CD4-positive, alpha-beta T cell (primary cell): ENCODE measurements at regions not wholly inside any gene's neighbourhood (a gene's known extent, or its start where the extent isn't known, plus 50 kb on each side); places are given as distances from the start of the nearest gene placed in this dataset.

Experiments
- ATAC-seq: fragments of 200-7000 bp; cut with Tn5 transposase; one replicate; pipeline ENCODE4 v1.10.0; 2022; ENCODE audit warnings: mild to moderate bottlenecking; ENCODE audit not compliant: poor library complexity
- CTCF ChIA-PET: fragments of 350-600 bp; sonication (Branson Sonifier 250); formaldehyde crosslinking; loops from one replicate; lab custom pipeline; 2021; ENCODE audit warnings: antibody characterized with exemption, inconsistent platforms; lab: Charles Lee
- POLR2A ChIA-PET: fragments of 350-600 bp; sonication (Branson Sonifier 250); formaldehyde crosslinking; loops from one replicate; lab custom pipeline; 2021; ENCODE audit warnings: antibody characterized with exemption, inconsistent platforms; lab: Charles Lee
- DNase-seq, 14 experiments: peaks; one replicate each; pipeline ENCODE4 v3.0.0-alpha.2; 2013 to 2020; ENCODE audit warnings: mixed read lengths in 2 of 14
- H3K27ac ChIP-seq, 2 donors: one replicate each; pipeline versions ENCODE4 v1.5.1 to v1.7.0; 2013; ENCODE audit warnings: low read length in 2 of 2, low read depth in 1 of 2, mild to moderate bottlenecking in 1 of 2
- H3K27me3 ChIP-seq, 2 experiments: 1 replicate in 1 of 2; 2 replicates in 1 of 2; pipeline versions ENCODE4 v1.6.1 to v1.7.0; 2013; ENCODE audit warnings: low read length in 2 of 2, control low read depth in 1 of 2, mild to moderate bottlenecking in 1 of 2, moderate library complexity in 1 of 2; ENCODE audit not compliant: insufficient read depth in 2 of 2, control insufficient read depth in 1 of 2
- H3K36me3 ChIP-seq: one replicate; pipeline ENCODE4 v1.6.1; 2013; ENCODE audit warnings: low read length, control low read depth; ENCODE audit not compliant: insufficient read depth
- H3K4me1 ChIP-seq: one replicate; pipeline ENCODE4 v1.6.1; 2013; ENCODE audit warnings: low read length, control low read depth; ENCODE audit not compliant: insufficient read depth
- H3K4me3 ChIP-seq: one replicate; pipeline ENCODE4 v1.5.1; 2013; ENCODE audit warnings: mild to moderate bottlenecking, low read length, moderate library complexity
- H3K9me3 ChIP-seq, 2 experiments: 1 replicate in 1 of 2; 2 replicates in 1 of 2; pipeline versions ENCODE4 v1.6.1 to v1.7.0; 2013; ENCODE audit warnings: low read length in 2 of 2, mild to moderate bottlenecking in 2 of 2, control low read depth in 1 of 2, moderate library complexity in 1 of 2; ENCODE audit not compliant: control insufficient read depth in 1 of 2, insufficient read depth in 1 of 2
- H3K27ac Mint-ChIP-seq: one replicate; pipeline ENCODE4 v1.8.0; 2020; ENCODE audit warnings: mixed read lengths
- H3K27me3 Mint-ChIP-seq: one replicate; pipeline ENCODE4 v1.8.0; 2021; ENCODE audit warnings: mixed read lengths
- H3K36me3 Mint-ChIP-seq: one replicate; pipeline ENCODE4 v1.8.0; 2021; ENCODE audit warnings: low read depth, mixed read lengths
- H3K4me1 Mint-ChIP-seq: one replicate; pipeline ENCODE4 v1.8.0; 2021; ENCODE audit warnings: low read depth, mixed read lengths
- H3K4me3 Mint-ChIP-seq: one replicate; pipeline ENCODE4 v1.8.0; 2020; ENCODE audit warnings: mild to moderate bottlenecking, mixed read lengths
- H3K9me3 Mint-ChIP-seq: one replicate; pipeline ENCODE4 v1.8.0; 2020; ENCODE audit warnings: mixed read lengths
- CTCF ChIP-seq: fragments of 200-600 bp; IDR thresholded peaks from one replicate; pipeline ENCODE4 v1.8.0; 2022; ENCODE audit warnings: antibody characterized with exemption, mild to moderate bottlenecking
- intact Hi-C, 2 experiments: fragments of 100-400 bp; cut with DNase I in 1 of 2; cut with micrococcal nuclease in 1 of 2; formaldehyde crosslinking; loops; one replicate each; pipeline versions ENCODE4 v1.15.1 to v1.9.0; 2023 to 2025; cut with DNase I, micrococcal nuclease

- Mint-ChIP-seq H3K9me3 (no peaks in the 10 kb centered on the region), H3K27me3 (no peaks in the 10 kb centered on the region), H3K4me3 (no peak overlapping the region), H3K4me1 (no peaks in the 10 kb centered on the region), H3K27ac (no peak overlapping the region), H3K36me3 (no peaks in the 10 kb centered on the region)
- no peaks in the 10 kb centered on the region for H3K9me3 ChIP-seq
- no peak overlapping the region for H3K27ac ChIP-seq
- no peaks in the 10 kb centered on the region for H3K4me1 ChIP-seq
- no peak for TF ChIP-seq CTCF
- ATAC-seq (no peak), DNase-seq (no peak)
- H3K27me3 ChIP-seq = no peaks in the 10 kb centered on the region
- H3K4me3 ChIP-seq = no peak overlapping the region
- H3K36me3 ChIP-seq = no peaks in the 10 kb centered on the region
- POLR2A ChIA-PET = no interaction called here
- intact Hi-C loops = no loop called here
- CTCF ChIA-PET = no interaction called here
Measured at GRCh38 chr6:90374201-90374600, 77.6 kb upstream of the BACH2 start.

- intact Hi-C loops = no loop called here
- Mint-ChIP-seq H3K27me3 (no peaks in the 10 kb centered on the region), H3K9me3 (no peaks in the 10 kb centered on the region), H3K27ac (no peak overlapping the region), H3K4me1 (peaks cover 5% of the 10 kb centered on the region), H3K36me3 (no peaks in the 10 kb centered on the region), H3K4me3 (no peak overlapping the region)
- Histone ChIP-seq H3K4me3 (no peak overlapping the region), H3K27me3 (no peaks in the 10 kb centered on the region), H3K9me3 (no peaks in the 10 kb centered on the region), H3K36me3 (no peaks in the 10 kb centered on the region), H3K27ac (no peak overlapping the region), H3K4me1 (no peaks in the 10 kb centered on the region)
- POLR2A ChIA-PET = interaction anchor here (1.3 kb wide), 1 partner anchor 41 kb away, joined by 3 read pairs; no protein-coding TSS in a partner anchor
- ATAC-seq = no peak
- no peak for DNase-seq
- TF ChIP-seq CTCF = no peak
- CTCF ChIA-PET = interaction anchor here (1.2 kb wide), 1 partner anchor 8 kb away, joined by 3 read pairs; no protein-coding TSS in a partner anchor
Measured at GRCh38 chr6:90372885-90373284, 76.2 kb upstream of the BACH2 start.

- intact Hi-C loops = no loop called here
- Histone ChIP-seq H3K27ac (no peak overlapping the region), H3K36me3 (no peaks in the 10 kb centered on the region), H3K9me3 (no peaks in the 10 kb centered on the region), H3K27me3 (no peaks in the 10 kb centered on the region), H3K4me1 (no peaks in the 10 kb centered on the region), H3K4me3 (no peak overlapping the region)
- no peaks in the 10 kb centered on the region for H3K36me3 Mint-ChIP-seq
- DNase-seq = no peak
- POLR2A ChIA-PET = interaction anchor here (1.3 kb wide), 1 partner anchor 41 kb away, joined by 3 read pairs; no protein-coding TSS in a partner anchor
- no peak for TF ChIP-seq CTCF
- ATAC-seq = no peak
- no peaks in the 10 kb centered on the region for H3K9me3 Mint-ChIP-seq
- no peak overlapping the region for H3K4me3 Mint-ChIP-seq
- no peaks in the 10 kb centered on the region for H3K27me3 Mint-ChIP-seq
- peaks cover 5% of the 10 kb centered on the region for H3K4me1 Mint-ChIP-seq
- CTCF ChIA-PET = interaction anchor here (1.2 kb wide), 1 partner anchor 9 kb away, joined by 3 read pairs; no protein-coding TSS in a partner anchor
- H3K27ac Mint-ChIP-seq = no peak overlapping the region
Measured at GRCh38 chr6:90372450-90372849, 75.8 kb upstream of the BACH2 start.
